Endothelial cell of umbilical vein (primary cell): ENCODE measurements at regions not wholly inside any gene's neighbourhood (a gene's known extent, or its start where the extent isn't known, plus 50 kb on each side); places are given as distances from the start of the nearest gene placed in this dataset.

Source experiments
- CTCF ChIP-seq, 2 donors: IDR thresholded peaks; 1 replicate in 1 of 2; 2 replicates in 1 of 2; pipeline ENCODE4 v1.5.1; 2011; ENCODE audit warnings: low read length in 2 of 2, mild to moderate bottlenecking in 2 of 2, moderate library complexity in 2 of 2, control low read depth in 1 of 2, inconsistent platforms in 1 of 2, low read depth in 1 of 2; ENCODE audit not compliant: insufficient read depth in 1 of 2; ENCODE audit errors: extremely low read depth in 1 of 2
- EZH2 ChIP-seq: IDR thresholded peaks from 2 replicates; pipeline ENCODE4 v1.6.1; 2012; ENCODE audit warnings: borderline replicate concordance, low read depth, mild to moderate bottlenecking, moderate library complexity, low read length, inconsistent platforms; ENCODE audit not compliant: severe bottlenecking

GRCh38 chr9:85322592-85322991, 419.2 kb downstream of the AGTPBP1 start:
- no peak for TF ChIP-seq CTCF (IDR thresholded peaks at IDR 0.05; ENCODE audit: extremely low read depth in 1 of 2, insufficient read depth in 1 of 2, low read depth in 1 of 2, low read length in 2 of 2)
- TF ChIP-seq EZH2, result no peak
